Left lobe of liver (tissue), 2 donors: ENCODE measurements at regions not wholly inside any gene's neighbourhood (a gene's known extent, or its start where the extent isn't known, plus 50 kb on each side); places are given as distances from the start of the nearest gene placed in this dataset.
"Not testable (repeated sequence)": the region's sequence is repeated elsewhere in the genome, so short reads cannot be mapped to it uniquely, and the experiment has no call there.

Experiments
- ATAC-seq: fragments of 200-7000 bp; cut with Tn5 transposase; one replicate; pipeline ENCODE4 v1.9.1; 2020; ENCODE audit warnings: mild to moderate bottlenecking, moderate library complexity
- DNase-seq: peaks from one replicate; pipeline ENCODE4 v3.0.0-alpha.2; 2020; ENCODE audit warnings: low spot score
- donor health status: DM: no; HTN: no; CAD: no; lungs with moderate emphysema.
- donor health status: DM: no; HTN: yes; CAD: no.

DNA sequence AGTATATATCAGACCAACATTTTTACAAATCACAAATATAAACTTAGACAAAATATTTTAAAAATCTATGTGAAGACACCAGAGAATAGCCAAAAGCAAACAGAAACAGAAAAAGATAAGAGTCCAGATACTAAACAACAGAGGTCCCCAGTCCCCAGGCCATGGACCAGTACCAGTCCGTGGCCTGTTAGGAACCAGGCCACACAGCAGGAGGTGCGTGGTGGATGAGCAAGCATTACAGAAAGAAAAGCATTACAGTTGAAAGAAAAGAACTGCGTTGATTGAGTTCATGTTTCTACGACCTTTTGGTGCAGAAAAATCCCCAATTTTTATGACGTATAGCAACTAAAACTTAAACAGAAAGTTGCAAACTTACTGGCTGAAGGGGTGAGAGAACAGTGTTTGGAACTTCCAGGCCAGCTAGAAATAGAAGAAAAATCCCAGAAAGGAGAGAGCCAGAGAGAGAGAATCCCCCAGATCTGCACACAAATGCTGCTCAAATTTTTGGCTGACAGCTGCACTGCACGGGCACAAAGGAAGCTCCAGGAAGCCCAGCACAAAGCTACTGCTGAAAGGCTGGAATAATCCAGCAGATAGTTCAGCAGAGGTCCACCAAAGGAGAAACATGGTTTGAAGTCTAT is 159.6 kb upstream of the C14orf180 start:
- ATAC-seq: no peak
- DNase-seq: no peak

DNA sequence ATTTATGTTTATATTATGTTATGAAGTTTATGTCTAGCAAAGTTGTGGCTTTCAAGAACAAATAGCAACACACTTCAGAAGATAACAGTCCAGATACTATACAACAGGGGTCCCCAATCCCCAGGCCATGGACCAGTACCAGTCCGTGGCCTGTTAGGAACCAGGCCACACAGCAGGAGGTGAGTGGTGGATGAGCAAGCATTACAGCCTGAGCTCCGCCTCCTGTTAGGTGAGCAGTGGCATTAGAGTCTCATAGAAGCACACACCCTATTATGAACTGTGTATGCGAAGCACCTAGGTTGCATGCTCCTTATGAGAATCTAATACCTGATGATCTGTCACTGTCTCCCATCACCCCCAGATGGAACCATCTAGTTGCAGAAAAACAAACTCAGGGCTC is 159.0 kb upstream of the C14orf180 start:
- ATAC-seq, DNase-seq: not testable (repeated sequence)

DNA sequence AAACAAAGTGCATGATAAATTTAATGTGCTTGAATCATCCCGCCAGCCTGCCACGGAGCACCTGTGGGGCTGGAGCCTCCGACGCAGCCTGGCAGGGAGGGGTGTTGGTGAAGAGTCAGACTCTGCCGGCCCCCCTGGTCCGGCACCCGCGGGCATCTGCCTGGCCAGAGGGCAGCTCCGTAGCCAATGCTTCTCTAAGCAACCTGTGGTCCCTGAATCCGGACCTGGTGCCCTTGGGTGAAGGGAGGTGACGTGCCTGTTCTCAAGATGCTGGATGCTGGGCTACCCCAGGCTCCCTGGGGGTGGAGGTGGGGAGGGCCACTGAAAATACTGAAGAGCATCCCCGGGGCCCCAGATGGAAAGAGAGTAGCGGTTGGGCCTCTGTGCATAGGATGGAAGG is 158.6 kb upstream of the C14orf180 start:
- no peak for DNase-seq
- no peak for ATAC-seq

DNA sequence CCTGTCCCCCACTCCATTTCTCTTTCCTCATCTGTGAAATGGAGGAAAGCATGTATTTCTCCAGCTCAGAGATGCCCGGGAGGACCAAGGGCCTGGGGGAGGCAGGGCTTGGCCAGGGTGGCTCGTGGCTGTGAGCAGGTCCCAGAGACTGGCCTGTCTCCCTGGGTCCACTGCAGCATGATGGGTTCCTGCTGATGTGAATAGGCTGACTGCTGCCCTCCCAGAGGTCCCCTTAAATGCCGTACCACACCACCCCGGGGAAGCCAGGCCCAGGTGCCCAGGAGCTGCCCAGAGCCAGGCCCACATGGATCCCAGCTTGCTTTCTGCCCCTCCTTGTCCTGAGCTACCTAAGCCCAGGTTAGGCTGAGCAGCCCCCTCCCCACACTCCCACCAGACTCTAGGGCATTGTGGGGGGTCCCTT is 158.2 kb upstream of the C14orf180 start:
- no peak for ATAC-seq
- no peak for DNase-seq

DNA sequence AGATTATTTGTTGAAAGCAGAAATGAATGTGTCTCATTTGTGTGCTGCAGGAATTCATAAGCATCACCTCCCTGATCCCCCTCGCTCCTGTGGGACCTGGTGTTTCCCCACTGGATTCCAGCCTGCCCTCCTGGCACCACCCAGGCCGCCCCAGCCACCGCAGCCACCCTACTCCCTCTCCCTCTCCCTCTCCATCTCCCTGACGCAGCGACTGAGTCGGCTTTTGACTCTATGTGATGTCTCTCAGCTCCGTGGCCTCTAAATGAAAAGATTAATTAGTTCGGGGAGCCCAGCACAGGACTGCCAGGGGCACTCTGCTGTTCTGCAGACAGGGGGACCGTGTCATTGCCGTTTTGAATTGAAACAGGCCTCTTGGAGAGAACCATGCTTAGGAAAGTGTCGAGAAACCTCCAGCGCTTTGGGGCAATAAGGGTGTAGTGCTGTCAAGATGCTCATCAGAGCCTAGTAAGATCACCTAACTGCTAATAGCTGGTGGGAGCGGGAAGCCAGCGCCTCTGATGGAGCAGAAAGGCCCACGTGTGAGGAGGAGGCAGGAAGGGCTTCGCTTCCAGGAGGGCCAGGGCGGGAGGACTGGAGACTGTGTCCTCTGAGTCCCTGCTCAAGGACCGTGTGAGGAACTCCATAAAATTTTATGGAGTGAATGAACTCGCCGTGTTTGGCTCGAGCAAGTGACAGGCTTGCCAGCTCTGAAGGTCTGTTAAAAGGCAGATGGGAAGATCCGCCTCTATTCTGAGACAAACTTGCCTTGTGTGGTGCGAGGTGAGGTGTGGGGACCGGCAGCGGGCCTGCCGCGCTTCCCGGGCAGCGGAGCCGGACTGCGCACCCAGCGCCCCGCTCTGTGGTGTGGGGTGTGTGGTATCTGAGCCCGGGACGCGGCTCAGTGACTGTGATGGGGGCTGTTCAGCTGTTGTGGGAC is 157.4 kb upstream of the C14orf180 start:
- ATAC-seq: no peak
- DNase-seq: peak; percentile 28

DNA sequence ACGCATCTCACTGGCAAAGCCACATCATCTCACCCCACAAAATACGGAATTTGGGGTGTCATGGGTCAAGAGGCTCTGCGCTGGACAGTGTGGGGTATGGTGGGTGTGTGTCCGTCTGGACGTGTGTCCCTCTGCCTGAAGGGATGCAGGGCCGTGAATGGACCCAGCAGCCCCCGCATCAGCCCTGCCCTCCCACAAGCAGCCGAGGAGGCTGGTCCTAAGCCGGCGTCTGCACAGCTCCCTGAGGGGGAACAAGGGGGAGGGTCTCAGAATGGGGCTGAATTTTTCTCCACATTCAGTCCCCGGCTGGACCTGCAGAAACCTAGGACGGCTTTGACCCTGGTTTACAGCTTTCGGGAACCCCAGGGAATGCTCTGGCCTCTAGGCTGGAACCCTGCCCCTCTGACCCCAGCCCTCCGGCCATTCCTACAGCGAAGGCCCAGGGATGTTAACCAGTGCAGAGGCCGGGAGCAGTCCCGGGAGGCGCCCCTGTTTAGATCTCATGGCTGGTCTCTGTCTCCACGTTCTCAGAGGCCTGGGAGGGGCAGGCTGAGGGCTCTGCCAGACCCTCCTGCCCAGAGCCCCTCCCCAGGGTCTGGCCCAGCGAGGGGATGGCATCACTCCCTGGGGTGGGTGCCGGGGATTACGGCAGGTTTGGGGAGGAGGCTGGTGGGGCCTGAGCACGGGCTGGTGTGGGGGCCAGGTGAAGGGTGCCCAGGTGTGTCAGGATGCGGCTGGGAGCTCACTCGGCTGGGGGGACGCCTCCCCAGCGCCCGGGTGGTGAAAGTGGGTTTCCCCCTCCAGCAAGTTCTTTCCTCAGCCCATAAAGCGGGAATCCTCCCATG is 156.5 kb upstream of the C14orf180 start:
- ATAC-seq (no peak), DNase-seq (peak; percentile 32)

DNA sequence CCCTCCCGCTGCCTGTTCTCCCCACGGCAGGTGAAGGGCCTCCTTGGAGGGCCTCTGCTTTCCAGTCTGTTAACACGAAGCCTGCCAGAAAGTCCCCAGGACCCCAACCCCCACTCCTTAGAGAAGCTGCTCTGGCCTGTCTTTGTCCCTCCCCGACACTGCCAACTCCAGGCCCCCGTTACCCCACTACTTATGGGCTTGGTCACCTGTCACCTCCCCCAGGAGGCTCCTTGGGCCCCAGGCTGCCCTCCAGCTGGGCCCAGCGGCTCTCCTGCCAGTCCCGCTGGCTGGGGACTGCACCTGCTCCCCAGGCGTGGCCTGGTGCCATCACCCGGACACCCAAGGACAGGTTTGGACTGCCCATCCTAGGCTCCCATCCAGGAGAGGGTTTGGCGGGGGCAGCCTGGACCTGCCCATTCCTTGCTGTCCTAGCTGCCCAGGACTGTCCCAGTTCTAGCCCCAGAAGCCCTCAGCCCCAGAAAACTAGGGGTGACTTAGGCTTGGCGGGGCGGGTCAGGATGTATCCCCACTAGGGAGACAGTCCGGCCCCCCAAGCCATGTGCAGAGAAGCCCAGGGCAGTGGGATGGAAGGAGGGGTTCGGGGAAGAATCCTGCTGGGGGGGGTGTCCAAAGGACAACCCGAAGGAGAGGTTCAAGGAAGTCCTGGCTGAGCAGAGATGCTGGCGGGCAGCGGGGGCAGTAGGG is 155.7 kb upstream of the C14orf180 start:
- DNase-seq (peak; percentile 35), ATAC-seq (no peak)

DNA sequence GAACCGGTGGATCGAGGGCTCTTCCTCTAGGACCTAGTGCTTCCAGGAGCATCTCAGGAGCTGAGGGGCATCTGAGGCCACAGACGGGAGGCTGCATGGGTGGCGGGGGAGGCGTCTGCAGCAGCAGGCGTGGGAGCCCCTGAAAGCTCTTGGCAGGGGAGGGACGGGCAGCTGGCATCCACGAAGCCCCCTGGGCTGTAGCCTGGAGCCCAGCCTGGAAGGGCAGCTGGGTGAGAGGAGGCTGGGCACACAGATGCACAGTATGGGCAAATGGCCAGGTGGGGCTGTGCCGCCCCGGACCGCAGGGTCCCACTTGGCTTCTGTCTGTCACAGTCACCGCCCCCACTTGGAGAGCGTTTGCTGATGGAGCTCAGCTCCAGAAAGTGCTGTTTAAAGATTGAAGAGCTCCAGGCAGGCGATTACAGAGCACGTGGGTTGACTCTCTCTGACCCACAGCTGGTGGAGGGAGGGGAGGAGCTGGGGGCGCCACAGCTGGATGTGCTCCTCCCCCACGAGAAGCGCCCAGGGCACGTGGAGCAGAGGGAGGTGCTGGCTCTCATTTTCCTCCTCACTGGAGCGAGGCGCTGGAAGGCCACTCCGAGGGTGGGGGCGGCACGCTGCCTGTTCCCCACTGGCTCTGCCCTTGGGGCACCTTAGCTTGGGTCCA is 155.0 kb upstream of the C14orf180 start:
- no peak for DNase-seq
- ATAC-seq: no peak

DNA sequence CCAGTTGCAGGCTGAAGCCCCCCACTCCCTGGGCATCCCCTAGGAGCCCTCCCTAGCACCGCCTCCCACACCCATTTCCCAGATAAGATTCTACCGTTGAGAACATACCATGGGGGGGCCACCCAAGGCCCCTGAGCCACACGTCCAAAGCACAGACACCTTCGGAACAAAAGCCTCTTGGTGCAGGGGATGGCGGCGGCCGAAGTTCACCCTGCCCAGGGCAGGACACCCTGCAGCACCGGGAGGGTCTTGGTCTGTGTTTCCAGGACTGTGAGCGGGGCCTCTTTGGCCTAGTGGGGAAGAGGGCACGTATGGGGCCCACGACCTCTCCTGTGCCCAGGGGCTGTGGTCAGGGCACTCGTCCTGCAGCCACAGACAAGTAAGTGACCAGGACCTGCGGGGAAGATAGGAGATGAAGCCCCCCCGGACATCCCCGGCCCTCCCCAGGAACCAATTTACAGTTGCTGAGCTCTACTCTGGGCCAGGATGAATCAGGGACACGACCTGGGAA is 154.3 kb upstream of the C14orf180 start:
- ATAC-seq (no peak), DNase-seq (no peak)

DNA sequence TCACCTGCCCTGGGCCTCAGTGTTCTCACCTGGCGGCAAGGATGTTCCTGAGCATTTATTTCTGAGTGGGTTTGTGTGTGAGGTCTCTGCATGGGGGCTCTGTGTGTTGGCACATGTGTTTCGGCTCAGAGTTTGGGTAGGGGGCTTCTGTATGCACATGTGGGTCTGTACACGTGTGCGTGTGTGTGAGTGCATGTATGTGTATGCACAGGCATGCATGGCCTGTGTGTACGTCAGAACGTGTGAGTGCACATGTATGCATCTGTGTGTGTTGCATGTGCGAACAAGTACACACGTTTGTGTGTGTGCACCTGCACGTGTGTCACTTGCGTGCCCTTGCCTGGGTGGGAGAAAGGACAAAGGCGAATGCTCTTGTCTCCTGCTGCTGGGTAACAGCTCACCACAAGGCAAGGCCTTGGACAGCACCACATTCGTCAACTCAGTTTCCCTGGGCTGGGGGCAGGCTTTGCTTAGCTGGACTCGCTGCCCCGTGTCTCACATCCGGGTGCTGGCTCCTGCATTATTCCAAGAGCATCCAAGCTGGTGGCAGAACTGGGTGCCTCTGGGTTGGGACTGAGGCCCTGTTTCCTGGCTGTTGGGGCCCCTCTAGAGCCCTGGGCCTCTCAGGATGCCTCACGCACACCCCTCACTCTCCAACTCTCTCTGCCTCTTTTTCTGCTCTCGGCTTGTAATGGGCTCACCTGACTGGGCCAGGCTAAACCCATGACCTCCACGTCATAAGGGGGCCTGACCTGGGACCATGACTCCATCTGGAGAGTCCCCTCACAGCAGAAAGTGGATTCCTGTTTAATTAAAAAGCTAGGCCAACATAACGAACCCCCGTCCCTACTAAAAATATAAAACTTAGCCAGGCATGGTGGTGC is 153.6 kb upstream of the C14orf180 start:
- DNase-seq: no peak
- no peak for ATAC-seq

DNA sequence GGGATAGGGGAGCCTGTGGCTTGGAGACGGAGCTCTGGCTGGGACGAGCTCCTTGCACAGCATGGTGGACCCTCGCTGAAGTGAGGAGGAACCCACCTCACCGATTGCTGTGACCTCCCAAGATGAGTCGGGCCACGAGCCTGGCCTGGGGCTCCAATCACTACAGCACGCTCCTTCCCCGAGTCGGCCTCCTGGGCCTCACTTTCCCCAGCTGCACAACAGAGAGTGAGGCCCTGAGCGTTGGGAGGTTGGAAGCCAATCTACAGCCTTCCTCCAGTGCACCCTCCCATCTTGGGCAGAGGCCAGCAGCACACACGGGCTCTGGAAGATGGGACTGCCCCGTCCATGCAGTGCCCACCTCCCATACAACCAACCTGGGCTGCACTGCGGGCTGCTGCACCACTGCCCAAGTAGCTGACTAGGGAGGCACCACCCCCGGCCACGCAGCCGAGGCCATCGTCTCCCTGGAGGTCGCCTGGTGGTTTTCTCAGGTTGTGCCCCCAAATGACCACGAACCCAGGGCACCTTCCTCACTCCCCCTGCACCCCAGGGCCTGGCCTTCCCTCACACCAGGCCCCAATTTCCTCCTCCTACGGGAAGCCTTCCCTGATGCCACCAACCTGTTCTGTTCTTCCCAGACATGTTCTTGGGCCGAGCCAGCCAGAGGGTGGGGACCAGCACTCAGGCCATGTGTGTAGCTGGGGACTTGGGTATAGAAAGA is 152.3 kb upstream of the C14orf180 start:
- DNase-seq (peak; percentile 34), ATAC-seq (no peak)

DNA sequence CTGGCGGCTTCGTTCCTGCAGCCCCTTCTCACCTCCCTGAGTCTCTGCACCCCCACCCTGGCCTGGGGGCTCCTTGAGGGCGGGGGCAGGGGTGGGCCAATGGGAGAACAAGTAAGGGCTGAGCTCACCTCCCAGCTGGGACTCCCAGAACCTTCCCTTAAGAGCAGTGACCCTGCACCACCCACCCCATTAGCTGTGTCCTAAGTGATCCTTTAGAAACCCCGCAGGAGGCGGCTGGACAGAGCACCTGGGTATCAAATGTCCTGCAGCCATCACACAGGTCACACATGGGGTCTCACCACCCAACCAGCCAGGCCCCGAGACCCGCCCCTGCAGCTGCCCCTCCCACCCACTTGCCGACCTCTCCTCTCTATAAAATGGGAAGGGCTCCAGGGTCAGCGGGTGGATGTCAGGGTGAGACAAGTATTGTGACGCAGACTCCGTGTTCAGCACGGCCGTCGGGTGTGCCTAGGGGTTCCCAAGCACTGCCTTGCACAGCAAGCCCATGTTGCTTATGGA is 151.2 kb upstream of the C14orf180 start:
- DNase-seq (peak; percentile 32), ATAC-seq (no peak)

DNA sequence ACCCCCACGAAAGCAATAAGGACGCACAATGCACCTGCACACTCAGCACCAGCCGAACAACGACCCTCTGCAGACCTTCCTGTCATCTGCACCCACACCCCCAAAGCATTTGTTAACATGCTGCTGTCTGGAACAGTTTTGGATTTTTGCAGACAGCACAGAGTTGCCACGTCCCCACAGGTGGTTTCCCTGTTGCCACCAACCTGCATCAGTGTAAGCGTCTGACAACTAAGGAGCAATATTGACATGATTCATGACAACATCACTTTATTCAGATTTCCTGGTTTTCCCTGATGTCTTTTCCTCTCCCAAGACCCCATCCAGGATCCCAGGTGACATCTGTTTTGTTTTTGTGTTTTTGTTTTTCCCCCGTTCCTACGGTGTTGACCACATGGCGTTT is 150.7 kb upstream of the C14orf180 start:
- ATAC-seq (no peak), DNase-seq (no peak)

DNA sequence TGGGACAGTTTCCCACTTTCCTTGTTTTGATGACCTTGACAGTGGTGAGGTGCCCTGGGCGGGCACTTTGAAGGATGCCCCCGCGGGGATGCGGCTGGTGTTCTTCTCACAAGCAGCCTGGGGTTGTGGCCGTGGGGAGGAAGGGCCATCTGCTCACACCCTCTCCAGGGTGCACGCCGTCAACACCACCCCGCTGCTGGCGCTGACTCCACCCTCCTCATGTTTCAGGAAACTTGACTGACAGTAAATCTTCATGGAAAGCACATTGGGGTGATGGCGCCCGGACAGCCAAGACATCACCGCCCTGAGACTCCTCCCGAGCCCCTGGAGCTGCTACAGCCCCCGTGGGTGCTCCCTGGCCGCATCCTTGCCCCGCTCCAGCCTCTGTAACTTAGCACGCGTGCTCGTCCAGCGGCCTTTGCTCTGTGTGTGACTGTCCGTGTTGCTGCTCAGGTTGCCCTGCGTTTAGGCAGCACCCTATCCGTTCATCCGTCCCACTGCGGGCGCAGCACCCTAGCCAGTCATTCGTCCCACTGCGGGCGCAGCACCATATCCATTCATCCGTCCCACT is 150.2 kb upstream of the C14orf180 start:
- ATAC-seq (no peak), DNase-seq (peak; percentile 37)

DNA sequence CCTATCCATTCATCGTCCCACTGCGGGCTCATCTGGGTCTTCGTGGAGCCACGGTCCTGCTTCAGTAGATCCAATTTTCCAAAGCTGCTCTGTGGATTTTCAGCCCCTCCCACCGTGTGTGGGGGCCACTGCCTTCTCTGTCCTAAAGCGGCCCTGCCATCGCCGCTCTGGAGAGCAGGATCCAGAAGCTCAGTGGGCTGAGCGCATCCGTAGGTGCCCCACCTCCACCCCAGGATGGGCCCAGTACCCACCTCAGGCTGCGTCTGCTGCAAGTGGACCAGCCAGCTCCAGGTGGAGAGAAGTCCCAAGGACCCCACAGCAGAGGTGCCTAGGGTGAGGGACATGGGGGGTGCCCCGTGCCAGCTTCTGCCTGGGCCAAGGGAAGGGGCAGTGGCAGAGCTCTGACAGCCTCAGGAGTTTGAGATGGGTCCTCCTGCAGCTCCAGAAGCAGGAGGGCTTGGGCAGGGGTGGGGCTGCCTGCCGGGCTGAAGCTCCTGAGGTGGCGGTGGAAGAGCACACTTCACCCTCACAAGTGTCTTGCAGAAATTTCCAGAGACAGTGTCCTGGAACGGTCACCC is 148.1 kb upstream of the C14orf180 start:
- DNase-seq: no peak

DNA sequence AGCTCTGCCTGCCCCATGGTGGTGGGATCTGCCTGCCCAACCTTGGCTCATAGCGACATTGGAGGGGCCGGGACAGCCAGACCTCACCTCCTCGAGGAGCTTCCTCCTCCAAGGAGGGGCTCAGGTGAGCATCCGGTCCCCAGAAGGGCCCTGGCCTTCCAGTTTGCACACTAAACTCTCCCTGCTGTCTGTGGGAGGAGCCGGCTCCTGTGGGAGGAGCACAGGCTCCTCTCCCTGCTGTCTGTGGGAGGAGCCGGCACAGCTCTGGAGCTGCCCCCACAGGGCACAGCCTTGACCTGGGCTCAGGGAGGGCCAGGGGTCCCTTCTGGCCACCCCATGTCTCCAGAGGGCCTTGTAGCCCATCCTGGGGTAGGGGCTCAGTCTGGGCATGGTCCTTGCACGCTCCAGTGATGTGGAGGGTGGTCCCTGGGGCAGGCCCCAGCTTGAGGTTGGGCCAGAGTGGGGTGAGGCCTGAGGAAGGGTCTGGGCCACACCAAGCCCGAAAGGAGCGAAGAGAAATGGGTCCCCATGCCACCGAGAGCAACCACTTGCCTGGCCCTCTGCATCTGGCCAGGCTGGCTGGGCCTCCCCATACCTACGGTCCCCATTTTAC is 147.5 kb upstream of the C14orf180 start:
- no peak for DNase-seq
- no peak for ATAC-seq

More for the DNA sequence above, 148.1 kb upstream of the C14orf180 start:
- no peak for ATAC-seq
